Amygdala (tissue), 56 donors: ENCODE measurements at regions not wholly inside any gene's neighbourhood (a gene's known extent, or its start where the extent isn't known, plus 50 kb on each side); places are given as distances from the start of the nearest gene placed in this dataset.
"Not testable (repeated sequence)": the region's sequence is repeated elsewhere in the genome, so short reads cannot be mapped to it uniquely, and the experiment has no call there.

ENCODE experiments used
- DNase-seq, 56 donors: peaks; one replicate each; lab custom pipeline; 2025; lab: John Stamatoyannopoulos, UW

GRCh38 chr1:30586671-30587070, 136.7 kb downstream of the MATN1 start:
- DNase-seq: no peak

GRCh38 chr1:30579580-30579979, 143.8 kb downstream of the MATN1 start:
- no peak for DNase-seq

GRCh38 chr1:30575066-30575465, 148.3 kb downstream of the MATN1 start:
- no peak for DNase-seq

GRCh38 chr1:30572192-30572591, 151.2 kb downstream of the MATN1 start:
- DNase-seq: no peak

- no peak for DNase-seq
Observed at GRCh38 chr1:30571380-30571779, 152.0 kb downstream of the MATN1 start.

GRCh38 chr1:30569384-30569783, 154.0 kb downstream of the MATN1 start:
- DNase-seq: no peak

- no peak for DNase-seq
Observed at GRCh38 chr1:30562559-30562958, 160.8 kb downstream of the MATN1 start.

- no peak for DNase-seq
Observed at GRCh38 chr1:30551603-30552002, 171.8 kb downstream of the MATN1 start.

GRCh38 chr1:30550365-30551220, 172.8 kb downstream of the MATN1 start:
- no peak for DNase-seq

GRCh38 chr1:30549872-30550271, 173.5 kb downstream of the MATN1 start:
- DNase-seq: not testable (repeated sequence)

GRCh38 chr1:30548294-30548693, 175.1 kb downstream of the MATN1 start:
- no peak for DNase-seq

GRCh38 chr1:30547326-30547725, 176.1 kb downstream of the MATN1 start:
- DNase-seq: not testable (repeated sequence)

GRCh38 chr1:30545365-30545764, 178.0 kb downstream of the MATN1 start:
- DNase-seq: no peak

GRCh38 chr1:30541721-30542485, 181.5 kb downstream of the MATN1 start:
- no peak for DNase-seq

- DNase-seq: no peak
Observed at GRCh38 chr1:30540611-30541192, 182.7 kb downstream of the MATN1 start.

GRCh38 chr1:30539884-30540283, 183.5 kb downstream of the MATN1 start:
- DNase-seq: no peak

- DNase-seq: no peak
Observed at GRCh38 chr1:30538993-30539867, 184.2 kb downstream of the MATN1 start.

GRCh38 chr1:30538226-30538992, 185.0 kb downstream of the MATN1 start:
- peak in 2 of 56 donors; percentile 4 to 9 for DNase-seq

- no peak for DNase-seq
Observed at GRCh38 chr1:30537279-30537678, 186.1 kb downstream of the MATN1 start.

- DNase-seq: no peak
Observed at GRCh38 chr1:30536530-30536929, 186.9 kb downstream of the MATN1 start.
